Fibroblast of peridontal ligament (primary cell): ENCODE measurements at regions not wholly inside any gene's neighbourhood (a gene's known extent, or its start where the extent isn't known, plus 50 kb on each side); places are given as distances from the start of the nearest gene placed in this dataset.
"Not testable (repeated sequence)": the region's sequence is repeated elsewhere in the genome, so short reads cannot be mapped to it uniquely, and the experiment has no call there.

ENCODE experiments used
- DNase-seq: peaks from one replicate; pipeline ENCODE4 v3.0.0-alpha.2; 2010; ENCODE audit errors: extremely low read depth

- DNase-seq: peak; percentile 85
Observed at GRCh38 chr4:107391630-107392028, 328.4 kb downstream of the PAPSS1 start.

- DNase-seq: no peak
Observed at GRCh38 chr4:107391009-107391629, 328.9 kb downstream of the PAPSS1 start.

- DNase-seq: no peak
Observed at GRCh38 chr4:107389965-107390364, 330.1 kb downstream of the PAPSS1 start.

- no peak for DNase-seq
Observed at GRCh38 chr4:107388736-107389274, 331.2 kb downstream of the PAPSS1 start.

- DNase-seq: peak; percentile 16
Observed at GRCh38 chr4:107380836-107381438, 339.1 kb downstream of the PAPSS1 start.

- DNase-seq: peak; percentile 18
Observed at GRCh38 chr4:107380190-107380589, 339.8 kb downstream of the PAPSS1 start.

GRCh38 chr4:107379054-107379869, 340.8 kb downstream of the PAPSS1 start:
- DNase-seq: peak; percentile 83

GRCh38 chr4:107376293-107376692, 340.2 kb upstream of the DKK2 start:
- DNase-seq: no peak

- no peak for DNase-seq
Observed at GRCh38 chr4:107366900-107367299, 330.8 kb upstream of the DKK2 start.

GRCh38 chr4:107366016-107366735, 330.1 kb upstream of the DKK2 start:
- DNase-seq: peak; percentile 13

GRCh38 chr4:107363125-107363524, 327.0 kb upstream of the DKK2 start:
- no peak for DNase-seq

GRCh38 chr4:107359208-107359607, 323.1 kb upstream of the DKK2 start:
- DNase-seq: no peak

GRCh38 chr4:107354304-107354703, 318.2 kb upstream of the DKK2 start:
- not testable (repeated sequence) for DNase-seq

GRCh38 chr4:107351196-107351595, 315.1 kb upstream of the DKK2 start:
- DNase-seq: no peak

GRCh38 chr4:107349732-107350131, 313.6 kb upstream of the DKK2 start:
- DNase-seq: no peak

GRCh38 chr4:107349266-107349665, 313.2 kb upstream of the DKK2 start:
- DNase-seq: no peak

GRCh38 chr4:107348188-107349050, 312.3 kb upstream of the DKK2 start:
- no peak for DNase-seq

GRCh38 chr4:107333518-107333917, 297.4 kb upstream of the DKK2 start:
- no peak for DNase-seq

- DNase-seq: not testable (repeated sequence)
Observed at GRCh38 chr4:107332656-107333055, 296.5 kb upstream of the DKK2 start.

- DNase-seq: no peak
Observed at GRCh38 chr4:107330916-107331315, 294.8 kb upstream of the DKK2 start.

GRCh38 chr4:107319386-107319785, 283.3 kb upstream of the DKK2 start:
- no peak for DNase-seq
